ENCODE measurements at regions not wholly inside any gene's neighbourhood (a gene's known extent, or its start where the extent isn't known, plus 50 kb on each side); places are given as distances from the start of the nearest gene placed in this dataset.

- Mint-ChIP-seq H3K36me3 (ENCODE audit: low read depth) (no peaks in the 10 kb centered on the region), H3K27me3 (no peaks in the 10 kb centered on the region), H3K27ac (no peak overlapping the region), H3K4me3 (no peak overlapping the region), H3K4me1 (ENCODE audit: low read depth) (no peaks in the 10 kb centered on the region), H3K9me3 (no peaks in the 10 kb centered on the region)
- TF ChIP-seq CTCF (IDR thresholded peaks at IDR 0.05): no peak
- ATAC-seq (no peak), DNase-seq (no peak)
- intact Hi-C loops (cut with micrococcal nuclease): no loop called here
- CTCF ChIA-PET: no interaction called here
- POLR2A ChIA-PET: no interaction called here
Measured at GRCh38 chr1:73516451-73516850, 681.5 kb downstream of the LRRIQ3 start.

GRCh38 chr1:73511038-73511437 lies 686.9 kb downstream of the LRRIQ3 start:
- POLR2A ChIA-PET: no interaction called here
- CTCF ChIA-PET: no interaction called here
- Mint-ChIP-seq H3K27ac (no peak overlapping the region), H3K9me3 (no peaks in the 10 kb centered on the region), H3K4me3 (no peak overlapping the region), H3K36me3 (ENCODE audit: low read depth) (no peaks in the 10 kb centered on the region), H3K4me1 (ENCODE audit: low read depth) (no peaks in the 10 kb centered on the region), H3K27me3 (no peaks in the 10 kb centered on the region)
- intact Hi-C loops (cut with micrococcal nuclease): no loop called here
- DNase-seq (no peak), ATAC-seq (no peak)
- TF ChIP-seq CTCF (IDR thresholded peaks at IDR 0.05): no peak

GRCh38 chr1:73500154-73500553 lies 697.8 kb downstream of the LRRIQ3 start:
- POLR2A ChIA-PET: no interaction called here
- CTCF ChIA-PET: no interaction called here

GRCh38 chr1:73499671-73500070 lies 698.3 kb downstream of the LRRIQ3 start:
- H3K4me3 Mint-ChIP-seq: no peak overlapping the region
- H3K9me3 Mint-ChIP-seq: peaks cover 3% of the 10 kb centered on the region
- POLR2A ChIA-PET: no interaction called here
- CTCF ChIA-PET: no interaction called here
- intact Hi-C loops (cut with micrococcal nuclease): no loop called here
- no peaks in the 10 kb centered on the region for H3K27me3 Mint-ChIP-seq
- TF ChIP-seq CTCF (IDR thresholded peaks at IDR 0.05): no peak
- ATAC-seq (no peak), DNase-seq (no peak)
- H3K27ac Mint-ChIP-seq: no peak overlapping the region
- H3K4me1 Mint-ChIP-seq (ENCODE audit: low read depth): no peaks in the 10 kb centered on the region
- H3K36me3 Mint-ChIP-seq (ENCODE audit: low read depth): no peaks in the 10 kb centered on the region

More at GRCh38 chr1:73500154-73500553, 697.8 kb downstream of the LRRIQ3 start:
- no peaks in the 10 kb centered on the region for H3K27me3 Mint-ChIP-seq
- H3K4me3 Mint-ChIP-seq: no peak overlapping the region
- no peak overlapping the region for H3K27ac Mint-ChIP-seq
- H3K36me3 Mint-ChIP-seq (ENCODE audit: low read depth): no peaks in the 10 kb centered on the region
- ATAC-seq (no peak), DNase-seq (no peak)
- no peaks in the 10 kb centered on the region for H3K4me1 Mint-ChIP-seq (ENCODE audit: low read depth)
- no peak for TF ChIP-seq CTCF (IDR thresholded peaks at IDR 0.05)
- peaks cover 3% of the 10 kb centered on the region for H3K9me3 Mint-ChIP-seq
- intact Hi-C loops (cut with micrococcal nuclease): no loop called here

- H3K4me3 Mint-ChIP-seq: no peak overlapping the region
- H3K36me3 Mint-ChIP-seq (ENCODE audit: low read depth): no peaks in the 10 kb centered on the region
- no peak for TF ChIP-seq CTCF (IDR thresholded peaks at IDR 0.05)
- H3K27me3 Mint-ChIP-seq: no peaks in the 10 kb centered on the region
- H3K9me3 Mint-ChIP-seq: peaks cover 13% of the 10 kb centered on the region
- POLR2A ChIA-PET: no interaction called here
- DNase-seq (no peak), ATAC-seq (no peak)
- H3K4me1 Mint-ChIP-seq (ENCODE audit: low read depth): no peaks in the 10 kb centered on the region
- intact Hi-C loops (cut with micrococcal nuclease): no loop called here
- CTCF ChIA-PET: no interaction called here
- H3K27ac Mint-ChIP-seq: no peak overlapping the region
Measured at GRCh38 chr1:73491621-73492020, 706.4 kb downstream of the LRRIQ3 start.

Measured in activated CD8-positive, alpha-beta T cell treated with anti-CD3 and anti-CD28 coated beads for 36 hours (primary cell).